ENCODE measurements at regions not wholly inside any gene's neighbourhood (a gene's known extent, or its start where the extent isn't known, plus 50 kb on each side); places are given as distances from the start of the nearest gene placed in this dataset.

DNA sequence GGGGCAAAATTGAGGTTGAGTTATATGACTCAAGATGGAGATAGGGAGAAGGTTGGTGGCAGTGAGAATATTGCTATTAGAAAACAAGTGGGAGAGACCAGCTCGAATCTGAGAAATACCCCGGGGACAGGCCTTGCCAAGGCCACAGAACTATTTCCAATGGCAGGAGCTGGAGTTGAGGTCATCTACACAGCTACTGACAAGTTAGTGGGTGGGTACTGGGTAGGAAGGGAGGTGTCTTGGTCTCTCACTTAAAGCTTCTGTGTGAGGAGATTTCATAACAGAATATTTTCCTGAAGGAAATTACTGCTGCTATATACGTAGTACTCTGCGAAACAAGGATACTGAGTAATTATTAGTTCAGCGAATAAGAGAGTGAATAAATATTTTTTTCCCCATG, 69.4 kb upstream of the ITPRID2 start:
- Mint-ChIP-seq H3K27me3 (ENCODE audit: low read depth, unreplicated experiment) (no peaks in the 10 kb centered on the region), H3K27ac (ENCODE audit: unreplicated experiment) (no peak overlapping the region), H3K9me3 (ENCODE audit: unreplicated experiment) (no peaks in the 10 kb centered on the region), H3K4me1 (ENCODE audit: low read depth, unreplicated experiment) (peaks cover 18% of the 10 kb centered on the region), H3K4me3 (ENCODE audit: unreplicated experiment) (no peak overlapping the region), H3K36me3 (ENCODE audit: low read depth, unreplicated experiment) (no peaks in the 10 kb centered on the region)
- H3K4me1 ChIP-seq (ENCODE audit: insufficient read depth, low read length), result no peaks in the 10 kb centered on the region
- H3K27ac ChIP-seq (ENCODE audit: low read depth, low read length), result no peak overlapping the region
- no peak overlapping the region for H3K9ac ChIP-seq (ENCODE audit: low read length)
- no peak overlapping the region for H3K4me2 ChIP-seq (ENCODE audit: low read length)
- H3K4me3 ChIP-seq (ENCODE audit: insufficient read depth, low read depth, low read length), result no peak overlapping the region
- H4K20me1 ChIP-seq (ENCODE audit: insufficient read depth, low read length), result no peaks in the 10 kb centered on the region
- H3K9me3 ChIP-seq (ENCODE audit: insufficient read depth, low read depth, low read length), result no peaks in the 10 kb centered on the region
- FAIRE-seq, result no peak
- DNase-seq (ENCODE audit: low read depth), result no peak
- H3K79me2 ChIP-seq (ENCODE audit: insufficient read depth, low read length), result no peaks in the 10 kb centered on the region
- H3K27me3 ChIP-seq (ENCODE audit: insufficient read depth, low read length), result no peaks in the 10 kb centered on the region
- H3K36me3 ChIP-seq (ENCODE audit: insufficient read depth, low read length), result no peaks in the 10 kb centered on the region
- TF ChIP-seq CTCF (IDR thresholded peaks at IDR 0.05; ENCODE audit: insufficient read depth, low read depth, low read length), result no peak
- no peak for TF ChIP-seq EZH2 (IDR thresholded peaks at IDR 0.05; ENCODE audit: insufficient read depth, low read length)
- no peak overlapping the region for H2AFZ ChIP-seq (ENCODE audit: low read depth, low read length)

- FAIRE-seq, result no peak
- Histone ChIP-seq H3K9ac (ENCODE audit: low read length) (no peak overlapping the region), H3K4me1 (ENCODE audit: insufficient read depth, low read length) (no peaks in the 10 kb centered on the region), H3K4me3 (ENCODE audit: insufficient read depth, low read depth, low read length) (no peak overlapping the region), H4K20me1 (ENCODE audit: insufficient read depth, low read length) (no peaks in the 10 kb centered on the region), H3K27ac (ENCODE audit: low read depth, low read length) (no peak overlapping the region), H2AFZ (ENCODE audit: low read depth, low read length) (no peak overlapping the region), H3K4me2 (ENCODE audit: low read length) (no peak overlapping the region), H3K79me2 (ENCODE audit: insufficient read depth, low read length) (no peaks in the 10 kb centered on the region), H3K27me3 (ENCODE audit: insufficient read depth, low read length) (no peaks in the 10 kb centered on the region), H3K9me3 (ENCODE audit: insufficient read depth, low read depth, low read length) (no peaks in the 10 kb centered on the region), H3K36me3 (ENCODE audit: insufficient read depth, low read length) (no peaks in the 10 kb centered on the region)
- Mint-ChIP-seq H3K27me3 (ENCODE audit: low read depth, unreplicated experiment) (no peaks in the 10 kb centered on the region), H3K4me3 (ENCODE audit: unreplicated experiment) (no peak overlapping the region), H3K27ac (ENCODE audit: unreplicated experiment) (no peak overlapping the region), H3K9me3 (ENCODE audit: unreplicated experiment) (no peaks in the 10 kb centered on the region), H3K36me3 (ENCODE audit: low read depth, unreplicated experiment) (no peaks in the 10 kb centered on the region), H3K4me1 (ENCODE audit: low read depth, unreplicated experiment) (peaks cover 8% of the 10 kb centered on the region)
- TF ChIP-seq EZH2 (IDR thresholded peaks at IDR 0.05; ENCODE audit: insufficient read depth, low read length) (no peak), CTCF (IDR thresholded peaks at IDR 0.05; ENCODE audit: insufficient read depth, low read depth, low read length) (no peak)
- no peak for DNase-seq (ENCODE audit: low read depth)
Measured at GRCh38 chr2:181823405-181823804, 68.1 kb upstream of the ITPRID2 start.

- Histone ChIP-seq H3K4me2 (ENCODE audit: low read length) (no peak overlapping the region), H3K27me3 (ENCODE audit: insufficient read depth, low read length) (no peaks in the 10 kb centered on the region), H3K9ac (ENCODE audit: low read length) (no peak overlapping the region), H3K36me3 (ENCODE audit: insufficient read depth, low read length) (no peaks in the 10 kb centered on the region), H3K27ac (ENCODE audit: low read depth, low read length) (no peak overlapping the region), H3K4me1 (ENCODE audit: insufficient read depth, low read length) (no peaks in the 10 kb centered on the region), H3K9me3 (ENCODE audit: insufficient read depth, low read depth, low read length) (no peaks in the 10 kb centered on the region), H3K4me3 (ENCODE audit: insufficient read depth, low read depth, low read length) (no peak overlapping the region), H3K79me2 (ENCODE audit: insufficient read depth, low read length) (no peaks in the 10 kb centered on the region), H2AFZ (ENCODE audit: low read depth, low read length) (no peak overlapping the region), H4K20me1 (ENCODE audit: insufficient read depth, low read length) (no peaks in the 10 kb centered on the region)
- Mint-ChIP-seq H3K4me1 (ENCODE audit: low read depth, unreplicated experiment) (peaks cover 2% of the 10 kb centered on the region), H3K36me3 (ENCODE audit: low read depth, unreplicated experiment) (no peaks in the 10 kb centered on the region), H3K9me3 (ENCODE audit: unreplicated experiment) (no peaks in the 10 kb centered on the region), H3K4me3 (ENCODE audit: unreplicated experiment) (no peak overlapping the region), H3K27ac (ENCODE audit: unreplicated experiment) (no peak overlapping the region), H3K27me3 (ENCODE audit: low read depth, unreplicated experiment) (peaks cover 7% of the 10 kb centered on the region)
- DNase-seq (ENCODE audit: low read depth) (no peak), FAIRE-seq (no peak)
- TF ChIP-seq EZH2 (IDR thresholded peaks at IDR 0.05; ENCODE audit: insufficient read depth, low read length) (no peak), CTCF (IDR thresholded peaks at IDR 0.05; ENCODE audit: insufficient read depth, low read depth, low read length) (no peak)
Measured at GRCh38 chr2:181828122-181828705, 63.3 kb upstream of the ITPRID2 start.

Measured in astrocyte (in vitro differentiated cells and primary cell).